ENCODE measurements at regions not wholly inside any gene's neighbourhood (a gene's known extent, or its start where the extent isn't known, plus 50 kb on each side); places are given as distances from the start of the nearest gene placed in this dataset.
"Not testable (repeated sequence)": the region's sequence is repeated elsewhere in the genome, so short reads cannot be mapped to it uniquely, and the experiment has no call there.

DNA sequence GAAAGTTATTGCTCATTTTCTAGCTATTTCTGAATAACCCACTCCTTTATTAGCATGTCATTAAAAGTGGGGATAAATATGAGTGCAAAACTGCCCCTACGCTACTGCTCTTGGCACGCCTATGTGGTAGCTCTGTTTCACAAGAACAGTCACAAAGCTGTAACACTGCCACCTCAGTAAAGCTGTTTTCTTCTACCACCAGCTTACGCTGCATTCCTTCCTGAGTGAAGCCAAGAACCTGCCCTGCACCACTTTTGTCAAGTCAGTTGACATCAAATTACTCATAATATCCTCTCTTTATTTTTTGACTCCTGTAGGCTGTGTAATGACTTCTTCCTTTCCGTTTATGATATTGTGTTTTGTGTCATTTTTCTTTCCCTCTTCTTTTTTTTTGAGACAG lies 1539.7 kb downstream of the RPIA start:
- not testable (repeated sequence) for ATAC-seq (ENCODE audit: low read depth in 2 of 2); H3K4me3 Mint-ChIP-seq; H3K36me3 Mint-ChIP-seq; DNase-seq; H3K27ac Mint-ChIP-seq; H3K27me3 Mint-ChIP-seq; H3K4me1 Mint-ChIP-seq; H3K9me3 Mint-ChIP-seq

DNA sequence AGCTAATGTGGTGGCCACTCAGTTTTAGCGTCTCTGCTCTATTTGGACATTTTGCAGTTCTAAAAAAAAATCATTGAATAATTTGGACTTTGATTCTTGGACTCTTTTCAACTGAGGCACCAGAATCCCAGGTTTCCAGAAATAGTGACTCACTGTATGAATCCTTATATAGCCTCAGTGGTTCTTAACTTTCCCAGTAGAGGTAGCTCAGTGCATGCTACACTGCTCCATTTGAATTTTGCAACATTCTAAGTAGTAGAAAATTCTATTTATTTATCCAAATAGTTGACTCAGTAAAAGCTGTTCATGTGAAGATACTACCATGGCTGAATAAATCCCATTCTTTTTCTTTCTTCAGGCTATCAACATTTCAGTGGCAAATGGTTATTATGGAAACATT lies 1544.0 kb downstream of the RPIA start:
- H3K4me1 Mint-ChIP-seq; H3K36me3 Mint-ChIP-seq; ATAC-seq (ENCODE audit: low read depth in 2 of 2); DNase-seq; H3K4me3 Mint-ChIP-seq; H3K27ac Mint-ChIP-seq; H3K9me3 Mint-ChIP-seq: not testable (repeated sequence)
- H3K27me3 Mint-ChIP-seq = peaks cover 0 to 18% (median 8%) of the 10 kb centered on the region in 3 donors

DNA sequence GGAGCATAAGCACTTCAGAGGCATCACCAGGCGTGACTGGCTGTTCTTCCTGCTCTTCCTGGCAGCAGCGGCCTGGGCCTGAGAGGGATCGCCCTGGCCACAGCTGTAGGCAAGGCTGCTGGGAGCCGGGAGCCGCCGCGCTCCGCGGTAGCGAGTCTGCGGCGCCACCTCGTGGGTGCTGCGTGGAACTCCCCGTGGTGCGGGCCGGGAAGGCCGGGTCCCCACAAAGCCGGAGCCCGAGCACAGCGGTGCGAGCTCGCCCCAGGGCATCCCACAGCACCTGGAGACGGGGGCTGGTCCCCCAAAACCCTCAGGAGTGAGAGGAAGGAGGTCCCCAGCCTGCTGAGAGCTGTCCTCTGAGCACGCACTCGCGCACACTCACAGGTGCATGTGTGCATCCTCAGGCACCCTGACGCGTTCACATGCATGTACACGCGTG lies 1546.5 kb downstream of the RPIA start:
- not testable (repeated sequence) for H3K36me3 Mint-ChIP-seq; H3K27ac Mint-ChIP-seq; ATAC-seq (ENCODE audit: low read depth in 2 of 2); H3K9me3 Mint-ChIP-seq; H3K4me1 Mint-ChIP-seq
- Mint-ChIP-seq H3K4me3 (peak overlapping the region in 1 of 8 donors; percentile 41), H3K27me3 (peaks cover 0 to 12% (median 8%) of the 10 kb centered on the region in 3 donors)
- peak; percentile 43 for DNase-seq

DNA sequence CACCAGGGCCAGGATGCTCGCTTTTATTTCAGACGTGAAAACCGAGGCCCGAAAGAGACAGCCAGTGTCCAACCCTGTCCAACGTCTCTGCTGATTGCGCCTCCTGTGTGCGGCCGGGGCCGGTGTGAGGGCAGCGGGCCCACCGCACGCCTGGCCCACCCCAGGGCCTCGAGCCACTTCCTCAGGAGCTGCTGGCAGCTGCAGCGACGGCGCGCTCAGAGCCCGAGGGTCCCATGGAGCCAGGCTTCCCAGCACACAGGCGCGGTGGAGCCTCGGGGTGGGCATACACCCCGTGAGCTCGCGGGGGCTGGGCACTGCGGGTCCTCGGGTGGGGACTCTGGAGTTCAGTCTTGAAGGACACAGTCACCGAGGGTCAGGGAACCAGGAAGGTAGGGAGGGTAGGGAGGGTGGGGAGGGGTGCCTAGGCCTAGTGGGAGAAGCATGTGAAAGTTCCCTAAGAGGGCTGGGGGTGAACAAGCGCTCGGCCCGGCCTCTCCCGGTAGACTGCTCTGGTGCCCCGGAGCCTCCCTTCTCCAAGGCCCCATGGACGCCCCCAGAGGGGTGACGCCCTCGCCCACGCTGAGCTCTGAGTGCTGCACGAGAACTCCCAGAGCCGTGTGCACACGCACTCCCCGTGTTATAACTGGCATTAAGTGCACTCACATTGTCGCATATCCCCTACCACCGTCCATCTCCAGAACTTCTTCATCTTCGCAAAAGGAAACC lies 1547.2 kb downstream of the RPIA start:
- peak overlapping the region in 1 of 8 donors; percentile 54 for H3K4me3 Mint-ChIP-seq
- not testable (repeated sequence) for H3K36me3 Mint-ChIP-seq; ATAC-seq (ENCODE audit: low read depth in 2 of 2); H3K4me1 Mint-ChIP-seq; H3K27ac Mint-ChIP-seq; H3K9me3 Mint-ChIP-seq; DNase-seq
- peaks cover 0 to 12% (median 8%) of the 10 kb centered on the region in 3 donors for H3K27me3 Mint-ChIP-seq

DNA sequence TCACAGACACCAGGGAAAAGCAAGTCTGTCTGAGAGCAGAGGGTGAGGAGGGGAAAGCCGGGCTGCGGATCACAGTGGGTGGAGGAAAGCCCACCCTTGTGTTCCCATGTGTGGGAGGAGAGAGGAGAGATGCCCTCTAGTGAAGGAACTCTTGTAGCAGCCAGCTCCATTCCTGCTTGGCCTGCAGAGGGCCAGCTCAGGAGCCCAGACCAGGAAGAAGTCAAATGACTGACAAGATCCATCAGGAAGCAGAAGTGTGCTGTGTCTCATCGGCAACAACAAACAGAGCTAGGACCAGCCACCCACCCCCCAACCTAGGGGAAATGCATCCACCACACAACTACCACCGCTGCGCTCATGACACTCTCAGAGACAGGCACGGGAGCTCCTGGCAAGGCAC lies 1548.3 kb downstream of the RPIA start:
- H3K27ac Mint-ChIP-seq = not testable (repeated sequence)

DNA sequence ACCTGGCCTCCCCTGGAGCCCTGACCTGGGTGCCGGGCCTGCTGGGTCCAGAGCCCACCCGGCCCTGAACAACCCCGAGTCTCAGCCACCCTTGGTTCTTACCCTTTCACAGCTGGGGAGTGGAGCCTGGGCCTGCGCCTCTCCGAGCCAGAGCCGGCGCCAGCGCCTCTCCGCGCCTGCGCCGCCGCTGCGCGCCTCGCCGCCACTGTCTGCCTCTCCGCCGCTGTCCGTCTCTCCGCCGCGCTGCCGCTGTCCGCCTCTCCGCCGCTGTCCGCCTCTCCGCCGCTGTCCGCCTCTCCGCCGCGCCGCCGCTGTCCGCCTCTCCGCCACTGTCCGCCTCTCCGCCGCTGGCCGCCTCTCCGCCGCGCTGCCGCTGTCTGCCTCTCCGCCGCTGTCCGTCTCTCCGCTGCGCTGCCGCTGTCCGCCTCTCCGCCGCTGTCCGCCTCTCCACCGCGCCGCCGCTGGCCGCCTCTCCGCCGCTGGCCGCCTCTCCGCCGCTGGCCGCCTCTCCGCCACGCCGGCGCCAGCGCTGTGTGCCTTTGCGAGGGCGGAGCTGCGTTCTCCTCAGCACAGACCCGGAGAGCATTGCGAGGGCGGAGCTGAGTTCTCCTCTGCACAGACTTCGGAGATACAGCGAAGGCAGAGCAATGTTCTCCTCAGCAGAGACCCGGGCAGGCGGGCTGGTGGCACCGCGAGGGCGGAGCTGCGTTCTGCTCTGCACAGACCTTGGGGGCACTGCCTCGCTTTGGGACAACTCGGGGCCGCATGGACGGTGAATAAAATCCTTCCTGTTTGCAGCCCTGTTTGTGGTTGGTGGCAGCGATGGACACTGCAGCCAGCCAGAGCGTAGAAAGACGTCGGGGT lies 1553.7 kb downstream of the RPIA start:
- H3K9me3 Mint-ChIP-seq; H3K27ac Mint-ChIP-seq; H3K4me1 Mint-ChIP-seq; H3K36me3 Mint-ChIP-seq; DNase-seq; ATAC-seq (ENCODE audit: low read depth in 2 of 2); H3K27me3 Mint-ChIP-seq: not testable (repeated sequence)
- peak overlapping the region in 6 of 8 donors; percentile 41 to 86 (median 67) for H3K4me3 Mint-ChIP-seq

More for the DNA sequence above, 1548.3 kb downstream of the RPIA start:
- DNase-seq; H3K4me3 Mint-ChIP-seq; H3K36me3 Mint-ChIP-seq; H3K9me3 Mint-ChIP-seq; ATAC-seq (ENCODE audit: low read depth in 2 of 2); H3K4me1 Mint-ChIP-seq: not testable (repeated sequence)
- peaks cover 0 to 12% (median 8%) of the 10 kb centered on the region in 3 donors for H3K27me3 Mint-ChIP-seq

DNA sequence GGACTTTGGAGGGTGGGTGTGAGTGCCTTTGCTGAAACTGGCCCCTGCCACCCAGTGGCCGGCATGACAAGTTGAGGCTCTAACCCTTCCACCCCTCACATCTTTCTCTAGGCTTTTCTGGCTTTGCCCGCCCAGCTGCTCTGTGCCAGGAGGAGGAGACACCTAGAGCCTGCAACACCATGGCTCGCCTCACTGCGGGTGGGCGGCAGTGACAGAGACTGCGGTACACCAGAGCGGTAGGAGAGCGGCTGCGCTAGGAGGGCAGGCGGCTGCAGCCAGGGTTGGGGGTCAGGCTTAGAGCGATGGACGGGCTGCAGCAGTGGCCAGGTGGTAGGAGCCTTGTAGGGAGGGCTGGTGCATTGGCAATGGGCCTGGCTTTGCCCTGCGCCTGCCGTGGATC lies 1556.9 kb downstream of the RPIA start:
- not testable (repeated sequence) for ATAC-seq (ENCODE audit: low read depth in 2 of 2); H3K27ac Mint-ChIP-seq; H3K27me3 Mint-ChIP-seq; H3K36me3 Mint-ChIP-seq; DNase-seq; H3K4me3 Mint-ChIP-seq; H3K4me1 Mint-ChIP-seq; H3K9me3 Mint-ChIP-seq

DNA sequence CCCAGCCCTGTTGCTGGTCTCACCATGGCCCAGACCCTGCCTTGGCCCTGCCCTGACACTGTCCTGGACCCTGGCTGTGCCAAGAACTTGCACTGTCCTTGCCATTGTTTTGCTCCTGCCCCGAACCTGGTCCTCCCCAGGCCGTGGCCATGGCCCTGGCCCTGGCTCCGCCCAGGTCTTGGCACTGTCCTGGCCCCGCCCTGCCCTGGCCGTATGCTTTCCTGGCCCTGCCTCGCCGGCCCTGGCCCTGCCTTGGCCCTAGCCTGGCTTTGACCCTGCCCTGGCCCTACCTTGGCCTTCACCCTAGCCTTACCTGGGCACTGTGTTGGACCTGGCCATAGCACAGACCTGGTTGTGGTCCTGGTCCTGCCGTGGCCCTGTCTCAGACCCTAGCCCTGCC lies 1558.9 kb downstream of the RPIA start:
- ATAC-seq (ENCODE audit: low read depth in 2 of 2); H3K4me1 Mint-ChIP-seq; DNase-seq; H3K9me3 Mint-ChIP-seq; H3K27me3 Mint-ChIP-seq; H3K4me3 Mint-ChIP-seq; H3K36me3 Mint-ChIP-seq; H3K27ac Mint-ChIP-seq: not testable (repeated sequence)

DNA sequence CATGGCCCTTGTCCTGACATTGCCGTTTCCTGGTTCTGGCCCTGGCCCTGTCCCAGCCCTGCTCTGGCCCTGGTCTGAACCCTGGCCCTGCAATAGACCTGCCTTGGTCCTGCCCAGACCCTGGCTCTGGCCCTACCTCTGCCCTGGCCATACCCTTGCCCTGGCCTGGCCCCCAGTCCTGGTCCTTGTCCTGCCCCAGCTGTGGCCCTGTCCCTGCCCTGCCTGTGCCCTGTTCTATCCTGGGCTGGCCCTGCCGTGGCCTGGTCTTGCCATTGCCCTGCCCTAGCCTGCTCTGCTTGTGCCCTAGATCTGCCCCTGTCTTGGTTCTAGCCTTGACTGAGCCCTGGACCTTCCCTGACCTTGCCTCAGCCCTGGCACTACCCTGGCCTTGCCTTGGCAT lies 1560.1 kb downstream of the RPIA start:
- DNase-seq; H3K4me1 Mint-ChIP-seq; H3K27ac Mint-ChIP-seq; ATAC-seq (ENCODE audit: low read depth in 2 of 2); H3K4me3 Mint-ChIP-seq; H3K9me3 Mint-ChIP-seq: not testable (repeated sequence)
- peaks cover 0 to 14% (median 12%) of the 10 kb centered on the region in 3 donors for H3K27me3 Mint-ChIP-seq
- peaks cover 0 to 14% of the 10 kb centered on the region in 2 donors for H3K36me3 Mint-ChIP-seq

DNA sequence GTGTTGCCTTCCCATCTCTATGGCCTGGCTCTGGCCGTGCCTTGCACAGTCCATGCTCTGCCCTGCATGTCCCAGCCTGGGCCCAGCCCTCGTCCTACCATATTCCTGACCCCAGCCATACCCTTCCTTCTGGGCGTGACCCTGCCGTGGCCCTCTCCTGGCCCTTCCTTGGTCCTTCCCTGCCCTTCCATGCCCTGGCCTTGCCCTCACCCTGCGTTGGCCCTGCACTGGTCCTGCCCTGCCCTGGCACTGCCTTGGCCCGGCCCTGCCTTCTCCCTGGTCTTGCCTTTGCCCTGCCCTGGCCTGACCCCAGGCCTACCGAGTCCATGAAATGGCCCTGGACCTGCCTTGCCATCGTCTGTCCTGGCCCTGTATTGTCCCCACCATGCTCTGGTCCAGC lies 1561.8 kb downstream of the RPIA start:
- Mint-ChIP-seq H3K36me3 (peaks cover 0 to 25% of the 10 kb centered on the region in 2 donors), H3K9me3 (peaks cover 2 to 18% (median 12%) of the 10 kb centered on the region in 7 donors), H3K27me3 (peaks cover 6 to 31% (median 30%) of the 10 kb centered on the region in 3 donors)
- DNase-seq; H3K4me3 Mint-ChIP-seq; H3K27ac Mint-ChIP-seq; ATAC-seq (ENCODE audit: low read depth in 2 of 2); H3K4me1 Mint-ChIP-seq: not testable (repeated sequence)

DNA sequence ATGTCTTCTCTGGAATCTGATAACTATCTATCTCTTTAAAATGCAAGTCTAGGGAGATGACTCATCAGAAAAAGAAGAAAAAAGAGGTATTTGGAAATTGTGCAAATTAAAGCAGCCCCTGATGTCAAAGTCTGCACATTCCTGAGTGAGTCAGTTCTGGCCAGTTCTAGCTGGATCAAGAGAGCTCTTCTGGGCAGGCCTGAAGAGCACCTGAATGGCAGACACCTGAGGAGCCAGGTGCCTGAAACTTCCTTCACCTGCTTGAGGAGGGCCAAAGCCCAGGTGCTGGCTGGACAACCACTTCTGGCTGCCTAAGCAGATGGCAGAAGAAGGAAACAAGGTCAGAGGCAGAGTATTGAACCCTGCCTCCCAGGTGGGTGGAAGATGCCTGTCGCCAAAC lies 1575.4 kb downstream of the RPIA start:
- not testable (repeated sequence) for DNase-seq; ATAC-seq (ENCODE audit: low read depth in 2 of 2); H3K4me3 Mint-ChIP-seq; H3K27ac Mint-ChIP-seq; H3K36me3 Mint-ChIP-seq; H3K4me1 Mint-ChIP-seq; H3K27me3 Mint-ChIP-seq; H3K9me3 Mint-ChIP-seq

DNA sequence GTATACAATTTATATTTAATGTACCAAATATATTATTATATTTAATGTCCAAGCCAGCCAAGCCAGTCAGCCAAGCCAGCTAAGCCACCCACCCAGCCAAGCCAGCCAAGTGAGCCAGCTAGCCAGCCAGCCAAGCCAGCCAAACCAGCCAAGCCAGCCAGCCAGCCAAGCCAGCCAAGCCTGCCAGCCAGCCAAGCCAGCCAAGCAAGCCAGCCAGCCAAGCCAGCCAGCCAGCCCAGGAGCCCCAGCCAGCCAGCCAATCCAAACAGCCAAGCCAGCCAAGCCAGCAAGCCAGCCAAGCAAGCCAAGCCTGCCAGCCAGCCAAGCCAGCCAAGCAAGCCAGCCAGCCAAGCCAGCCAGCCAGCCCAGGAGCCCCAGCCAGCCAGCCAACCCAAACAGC lies 1596.3 kb downstream of the RPIA start:
- not testable (repeated sequence) for H3K4me3 Mint-ChIP-seq; H3K36me3 Mint-ChIP-seq; DNase-seq; H3K27me3 Mint-ChIP-seq; H3K27ac Mint-ChIP-seq; H3K9me3 Mint-ChIP-seq; H3K4me1 Mint-ChIP-seq; ATAC-seq (ENCODE audit: low read depth in 2 of 2)

DNA sequence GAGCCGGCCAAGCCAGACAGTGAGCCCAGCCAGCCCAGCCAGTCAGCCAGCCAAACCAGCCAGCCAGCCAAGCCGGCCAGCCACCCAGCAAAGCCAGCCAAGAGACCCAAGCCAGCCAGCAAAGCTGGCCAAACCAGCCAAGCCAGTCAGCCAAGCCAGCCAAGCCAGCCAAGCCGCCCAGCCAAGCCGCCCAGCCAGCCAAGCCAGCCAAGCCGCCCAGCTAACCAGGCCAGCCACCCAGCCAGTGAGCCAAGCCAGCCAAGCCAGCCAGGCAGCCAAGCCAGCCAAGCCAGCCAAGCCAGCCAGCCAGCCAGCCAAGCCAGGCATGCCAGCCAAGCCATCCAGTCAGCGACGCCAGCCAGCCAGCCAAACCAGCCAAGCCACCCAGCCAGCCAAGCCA lies 1596.9 kb downstream of the RPIA start:
- not testable (repeated sequence) for H3K4me3 Mint-ChIP-seq; ATAC-seq (ENCODE audit: low read depth in 2 of 2); H3K36me3 Mint-ChIP-seq; H3K9me3 Mint-ChIP-seq; H3K27ac Mint-ChIP-seq; DNase-seq; H3K4me1 Mint-ChIP-seq; H3K27me3 Mint-ChIP-seq

Measured in naive B cell (primary cell).